ENCODE measurements at regions not wholly inside any gene's neighbourhood (a gene's known extent, or its start where the extent isn't known, plus 50 kb on each side); places are given as distances from the start of the nearest gene placed in this dataset.

GRCh38 chr16:29290631-29291247 lies 115.8 kb downstream of the NPIPB11 start (continued):
- TF ChIP-seq JUND (IDR thresholded peaks at IDR 0.05; ENCODE audit: borderline replicate concordance, low read depth, low read length) (peak; percentile 96), JUND (tag; IDR thresholded peaks at IDR 0.05; ENCODE audit: borderline replicate concordance, low read depth, low read length) (peak; percentile 94), MAFF (IDR thresholded peaks at IDR 0.05; ENCODE audit: low read length) (no peak), RBM25 (IDR thresholded peaks at IDR 0.05; ENCODE audit: low read depth, low read length, severe bottlenecking) (no peak), HDAC2 (IDR thresholded peaks at IDR 0.05) (0 out of 2 replicates have a peak, but pooled peaks have one; percentile 30), RBFOX2 (IDR thresholded peaks at IDR 0.05; ENCODE audit: low read depth, low read length) (peak; percentile 63), HLTF (IDR thresholded peaks at IDR 0.05) (no peak), AFF1 (IDR thresholded peaks at IDR 0.05; ENCODE audit: low read depth in 1 of 2, partially characterized antibody in 2 of 2) (peak in 1 of 2 experiments; percentile 25), L3MBTL2 (IDR thresholded peaks at IDR 0.05) (peak; percentile 89), SMARCA4 (IDR thresholded peaks at IDR 0.05) (peak; percentile 76; the same call in 1 of the 2 replicates), TSHZ1 (CRISPR knock-in tag; IDR thresholded peaks at IDR 0.05) (no peak), VEZF1 (CRISPR knock-in tag; IDR thresholded peaks at IDR 0.05) (peak; percentile 60), HDAC1 (IDR thresholded peaks at IDR 0.05) (peak in 1 of 2 experiments; percentile 38; a peak in 1 of 4 replicates), ZNF696 (CRISPR knock-in tag; conservative IDR thresholded peaks at IDR 0.05) (no peak), HINFP (tag; conservative IDR thresholded peaks at IDR 0.05; ENCODE audit: low read depth) (0 out of 2 replicates have a peak, but pooled peaks have one; percentile 27)

Data from K562 (cell line).